Mucosa of rectum (tissue), 2 donors: ENCODE measurements at regions not wholly inside any gene's neighbourhood (a gene's known extent, or its start where the extent isn't known, plus 50 kb on each side); places are given as distances from the start of the nearest gene placed in this dataset.

Experiments
- H3K27ac ChIP-seq, 2 donors: one replicate each; pipeline ENCODE4 v1.7.0; 2013; ENCODE audit warnings: inconsistent platforms in 2 of 2, low read depth in 2 of 2, low read length in 2 of 2
- H3K27me3 ChIP-seq, 2 donors: one replicate each; pipeline ENCODE4 v1.7.0; 2013; ENCODE audit warnings: low read length in 2 of 2; ENCODE audit not compliant: control insufficient read depth in 2 of 2, insufficient read depth in 2 of 2
- H3K36me3 ChIP-seq, 2 donors: one replicate each; pipeline ENCODE4 v1.7.0; 2013; ENCODE audit warnings: low read length in 2 of 2; ENCODE audit not compliant: control insufficient read depth in 2 of 2, insufficient read depth in 2 of 2
- H3K4me1 ChIP-seq, 2 donors: one replicate each; pipeline ENCODE4 v1.7.0; 2013; ENCODE audit warnings: low read length in 2 of 2, mild to moderate bottlenecking in 1 of 2; ENCODE audit not compliant: control insufficient read depth in 2 of 2, insufficient read depth in 2 of 2
- H3K4me3 ChIP-seq, 2 donors: one replicate each; pipeline ENCODE4 v1.7.0; 2013; ENCODE audit warnings: low read length in 2 of 2
- H3K9ac ChIP-seq, 2 donors: one replicate each; pipeline ENCODE4 v1.7.0; 2013; ENCODE audit warnings: low read length in 2 of 2, low read depth in 1 of 2, mild to moderate bottlenecking in 1 of 2
- H3K9me3 ChIP-seq, 2 donors: one replicate each; pipeline ENCODE4 v1.7.0; 2013; ENCODE audit warnings: low read length in 2 of 2; ENCODE audit not compliant: control insufficient read depth in 2 of 2
- donor health status: healthy.
- donor health status: Normal muscosa, but diverticular disease.

DNA sequence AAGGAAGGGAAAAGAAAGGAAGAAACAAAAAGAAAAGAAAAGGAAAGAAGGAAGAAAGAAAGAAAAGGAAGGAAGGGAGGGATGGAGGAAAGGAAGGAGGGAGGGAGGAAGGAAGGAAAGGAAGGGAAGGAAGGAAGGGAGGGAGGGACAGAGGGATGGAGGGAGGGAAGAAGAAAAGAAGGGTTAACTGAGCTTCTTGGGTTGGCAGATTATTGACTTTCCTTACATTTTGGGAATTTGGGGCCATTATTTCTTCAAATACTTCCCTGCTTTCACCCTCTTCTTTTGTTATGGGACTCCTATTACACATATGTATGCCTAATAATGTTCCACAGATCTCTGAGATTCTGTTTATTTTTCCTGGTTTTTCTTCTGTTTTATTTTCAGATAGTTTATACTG, 285.6 kb downstream of the KCNJ2 start:
- Histone ChIP-seq H3K4me3 (no peak overlapping the region), H3K9me3 (no peaks in the 10 kb centered on the region), H3K36me3 (no peaks in the 10 kb centered on the region), H3K4me1 (peaks cover 0 to 3% of the 10 kb centered on the region in 2 donors), H3K27me3 (no peaks in the 10 kb centered on the region), H3K27ac (no peak overlapping the region), H3K9ac (no peak overlapping the region)

- no peaks in the 10 kb centered on the region for H3K27me3 ChIP-seq
- no peak overlapping the region for H3K9ac ChIP-seq
- H3K9me3 ChIP-seq: no peaks in the 10 kb centered on the region
- no peak overlapping the region for H3K4me3 ChIP-seq
- no peaks in the 10 kb centered on the region for H3K4me1 ChIP-seq
- no peaks in the 10 kb centered on the region for H3K36me3 ChIP-seq
- no peak overlapping the region for H3K27ac ChIP-seq
Observed at GRCh38 chr17:70464995-70465394, 295.7 kb downstream of the KCNJ2 start.

DNA sequence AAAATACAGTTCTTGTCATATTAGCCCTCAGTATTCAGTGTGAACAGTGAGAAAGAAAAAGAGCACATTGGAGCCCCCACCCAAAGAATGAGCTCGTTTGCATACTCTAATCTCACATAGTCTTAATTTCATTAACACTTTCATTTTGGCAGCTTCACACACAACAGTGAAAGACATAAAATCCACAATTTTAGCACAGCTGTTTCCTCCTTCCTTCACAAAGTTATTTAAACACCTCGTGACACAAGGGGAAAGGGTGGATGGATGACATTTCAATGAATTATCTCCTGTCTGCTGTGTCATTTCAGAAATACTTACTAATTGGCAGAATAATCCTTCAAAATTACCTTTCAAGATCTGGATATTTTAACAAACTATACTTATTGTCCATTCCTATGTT, 299.3 kb downstream of the KCNJ2 start:
- Histone ChIP-seq H3K9me3 (no peaks in the 10 kb centered on the region), H3K27ac (no peak overlapping the region), H3K36me3 (no peaks in the 10 kb centered on the region), H3K4me3 (no peak overlapping the region), H3K9ac (no peak overlapping the region), H3K4me1 (no peaks in the 10 kb centered on the region), H3K27me3 (no peaks in the 10 kb centered on the region)

- H3K27me3 ChIP-seq: no peaks in the 10 kb centered on the region
- H3K4me3 ChIP-seq: no peak overlapping the region
- H3K9ac ChIP-seq: no peak overlapping the region
- no peaks in the 10 kb centered on the region for H3K36me3 ChIP-seq
- no peaks in the 10 kb centered on the region for H3K9me3 ChIP-seq
- H3K4me1 ChIP-seq: no peaks in the 10 kb centered on the region
- H3K27ac ChIP-seq: no peak overlapping the region
Observed at GRCh38 chr17:70473049-70473448, 303.7 kb downstream of the KCNJ2 start.

DNA sequence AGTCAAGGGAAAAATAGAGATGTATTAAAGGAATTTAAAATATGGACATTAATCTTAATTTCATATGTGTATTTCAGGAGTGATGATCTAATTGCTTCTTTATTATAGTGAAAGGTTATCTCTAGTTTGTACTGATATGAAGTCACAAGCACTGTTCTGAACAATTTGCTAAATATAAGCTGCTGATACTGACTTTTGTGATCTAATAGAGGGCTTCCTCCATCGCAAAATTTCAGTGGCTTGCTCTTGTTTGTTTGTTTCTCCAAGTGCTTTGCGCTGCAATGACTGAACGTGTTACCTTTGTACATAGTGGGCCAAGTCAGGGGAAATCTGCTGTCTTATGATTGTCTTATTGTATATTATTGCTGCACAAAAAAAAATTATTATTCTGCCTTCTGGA, 307.0 kb downstream of the KCNJ2 start:
- no peaks in the 10 kb centered on the region for H3K27me3 ChIP-seq
- H3K9me3 ChIP-seq: no peaks in the 10 kb centered on the region
- no peaks in the 10 kb centered on the region for H3K4me1 ChIP-seq
- H3K9ac ChIP-seq: no peak overlapping the region
- no peak overlapping the region for H3K4me3 ChIP-seq
- H3K27ac ChIP-seq: no peak overlapping the region
- H3K36me3 ChIP-seq: no peaks in the 10 kb centered on the region

- H3K4me1 ChIP-seq: no peaks in the 10 kb centered on the region
- no peaks in the 10 kb centered on the region for H3K9me3 ChIP-seq
- no peak overlapping the region for H3K4me3 ChIP-seq
- H3K27me3 ChIP-seq: no peaks in the 10 kb centered on the region
- H3K9ac ChIP-seq: no peak overlapping the region
- no peak overlapping the region for H3K27ac ChIP-seq
- no peaks in the 10 kb centered on the region for H3K36me3 ChIP-seq
Observed at GRCh38 chr17:70478902-70479301, 309.6 kb downstream of the KCNJ2 start.

- H3K36me3 ChIP-seq: no peaks in the 10 kb centered on the region
- no peak overlapping the region for H3K27ac ChIP-seq
- no peaks in the 10 kb centered on the region for H3K27me3 ChIP-seq
- no peak overlapping the region for H3K4me3 ChIP-seq
- H3K9me3 ChIP-seq: no peaks in the 10 kb centered on the region
- no peak overlapping the region for H3K9ac ChIP-seq
- H3K4me1 ChIP-seq: no peaks in the 10 kb centered on the region
Observed at GRCh38 chr17:70479779-70480178, 310.4 kb downstream of the KCNJ2 start.

DNA sequence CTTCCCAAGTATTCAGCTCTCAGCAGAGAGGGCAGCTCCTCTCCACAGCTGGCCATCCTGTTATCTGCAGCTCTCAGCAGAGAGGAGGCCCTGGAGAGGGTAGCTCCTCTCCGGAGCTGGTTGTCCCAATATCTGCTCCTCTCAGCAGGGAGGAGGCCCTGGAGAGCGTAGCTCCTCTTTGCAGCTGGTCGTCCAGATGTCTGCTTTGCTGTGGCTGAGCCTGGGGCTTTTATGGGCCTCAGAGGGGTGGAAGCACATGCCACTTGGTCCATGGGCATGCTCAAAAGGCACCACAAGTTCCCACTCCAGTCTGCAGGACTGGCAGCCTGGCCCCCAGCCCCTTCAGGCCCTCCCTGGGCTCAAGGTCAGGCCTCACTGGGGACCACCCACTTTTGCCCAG, 314.3 kb downstream of the KCNJ2 start:
- H3K4me1 ChIP-seq: no peaks in the 10 kb centered on the region
- no peak overlapping the region for H3K27ac ChIP-seq
- H3K9ac ChIP-seq: no peak overlapping the region
- no peak overlapping the region for H3K4me3 ChIP-seq
- H3K27me3 ChIP-seq: no peaks in the 10 kb centered on the region
- H3K9me3 ChIP-seq: no peaks in the 10 kb centered on the region
- H3K36me3 ChIP-seq: no peaks in the 10 kb centered on the region

DNA sequence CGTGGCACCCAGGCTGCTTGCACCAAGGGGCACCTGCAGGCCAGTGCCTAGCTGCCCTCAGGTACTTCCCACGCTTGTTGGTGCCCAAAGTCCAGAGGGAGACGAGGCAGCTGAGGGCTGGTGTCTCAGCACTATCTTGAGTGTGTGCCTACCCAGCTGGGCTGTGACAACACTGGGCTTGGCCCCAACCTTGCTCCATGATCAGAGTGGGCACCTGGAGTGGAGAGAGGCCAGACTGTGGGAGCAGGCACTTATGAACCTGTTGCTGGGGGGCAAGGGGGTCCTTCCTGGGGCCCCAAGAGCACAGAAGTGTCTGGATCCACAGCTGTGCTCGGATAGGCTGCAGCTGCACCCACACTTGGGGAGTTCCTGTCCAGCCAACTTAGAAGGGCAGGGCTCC, 314.7 kb downstream of the KCNJ2 start:
- Histone ChIP-seq H3K27me3 (no peaks in the 10 kb centered on the region), H3K4me3 (no peak overlapping the region), H3K4me1 (no peaks in the 10 kb centered on the region), H3K9ac (no peak overlapping the region), H3K27ac (no peak overlapping the region), H3K9me3 (no peaks in the 10 kb centered on the region), H3K36me3 (no peaks in the 10 kb centered on the region)

DNA sequence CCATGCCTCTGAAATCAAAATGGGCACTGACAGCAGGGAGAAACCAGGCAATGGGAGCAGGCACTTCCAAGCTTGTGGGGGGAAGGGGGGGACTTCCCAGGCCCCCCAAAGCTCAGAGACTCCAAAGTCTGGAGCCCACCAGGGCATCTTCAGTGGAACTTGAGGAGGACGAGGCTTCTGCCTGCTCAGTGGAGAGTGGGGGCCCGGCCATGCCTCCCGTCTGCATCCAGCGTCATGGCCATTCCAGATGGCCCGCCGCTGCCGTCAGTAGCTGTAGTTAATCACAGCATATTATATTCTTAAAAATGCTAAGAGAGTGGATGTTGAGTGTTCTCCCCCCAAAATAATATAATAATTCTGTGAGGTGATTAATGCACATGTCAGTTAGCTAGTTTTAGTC, 315.2 kb downstream of the KCNJ2 start:
- Histone ChIP-seq H3K27me3 (no peaks in the 10 kb centered on the region), H3K9ac (no peak overlapping the region), H3K27ac (no peak overlapping the region), H3K4me3 (no peak overlapping the region), H3K9me3 (no peaks in the 10 kb centered on the region), H3K4me1 (no peaks in the 10 kb centered on the region), H3K36me3 (no peaks in the 10 kb centered on the region)

DNA sequence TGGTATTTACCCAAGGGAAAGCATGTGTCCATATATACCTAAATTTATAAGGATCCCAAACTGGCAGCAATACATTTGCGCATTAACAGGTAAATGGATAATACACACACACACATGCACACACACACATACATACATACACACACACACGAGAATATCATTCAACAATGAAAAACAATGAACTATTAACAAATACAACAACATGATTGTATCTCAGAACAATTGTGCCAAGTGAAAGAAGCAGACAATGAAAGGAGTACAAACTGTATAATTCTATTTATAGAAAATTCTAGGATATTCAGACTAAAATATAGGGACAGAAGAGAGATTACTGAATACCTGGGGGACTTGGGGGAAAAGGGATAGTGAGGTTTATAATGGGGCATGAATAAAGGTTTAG, 323.0 kb downstream of the KCNJ2 start:
- H3K27ac ChIP-seq: no peak overlapping the region
- H3K36me3 ChIP-seq: no peaks in the 10 kb centered on the region
- H3K9ac ChIP-seq: no peak overlapping the region
- H3K4me3 ChIP-seq: no peak overlapping the region
- H3K27me3 ChIP-seq: no peaks in the 10 kb centered on the region
- H3K9me3 ChIP-seq: no peaks in the 10 kb centered on the region
- H3K4me1 ChIP-seq: no peaks in the 10 kb centered on the region
